ENCODE measurements at regions not wholly inside any gene's neighbourhood (a gene's known extent, or its start where the extent isn't known, plus 50 kb on each side); places are given as distances from the start of the nearest gene placed in this dataset.

- no peak for DNase-seq
These were observed 1378.1 kb upstream of the PRMT6 start for GRCh38 chr1:105678334-105678733.

GRCh38 chr1:105684714-105685113, 1371.8 kb upstream of the PRMT6 start:
- no peak for DNase-seq

GRCh38 chr1:105686026-105686425, 1370.4 kb upstream of the PRMT6 start:
- no peak for DNase-seq

GRCh38 chr1:105686874-105687690, 1369.4 kb upstream of the PRMT6 start:
- DNase-seq = no peak

- no peak for DNase-seq
These were observed 1355.8 kb upstream of the PRMT6 start for GRCh38 chr1:105700723-105701122.

GRCh38 chr1:105724286-105724685, 1332.2 kb upstream of the PRMT6 start:
- DNase-seq = no peak

- no peak for DNase-seq
These were observed 1325.8 kb upstream of the PRMT6 start for GRCh38 chr1:105730701-105731100.

GRCh38 chr1:105736349-105736748, 1320.1 kb upstream of the PRMT6 start:
- no peak for DNase-seq

GRCh38 chr1:105779727-105780126, 1276.7 kb upstream of the PRMT6 start:
- no peak for DNase-seq

GRCh38 chr1:105785021-105785420, 1271.5 kb upstream of the PRMT6 start:
- DNase-seq = no peak

- DNase-seq = peak; percentile 38
These were observed 1262.8 kb upstream of the PRMT6 start for GRCh38 chr1:105793536-105794146.

- DNase-seq = no peak
These were observed 1260.7 kb upstream of the PRMT6 start for GRCh38 chr1:105795741-105796140.

GRCh38 chr1:105830571-105831146, 1225.8 kb upstream of the PRMT6 start:
- DNase-seq = no peak

- no peak for DNase-seq
These were observed 1218.4 kb upstream of the PRMT6 start for GRCh38 chr1:105838071-105838470.

GRCh38 chr1:105865546-105865945, 1190.9 kb upstream of the PRMT6 start:
- DNase-seq = no peak

GRCh38 chr1:105872817-105873216, 1183.7 kb upstream of the PRMT6 start:
- no peak for DNase-seq

GRCh38 chr1:105874621-105875020, 1181.9 kb upstream of the PRMT6 start:
- DNase-seq = no peak

GRCh38 chr1:105886309-105886708, 1170.2 kb upstream of the PRMT6 start:
- DNase-seq = no peak

- no peak for DNase-seq
These were observed 1165.2 kb upstream of the PRMT6 start for GRCh38 chr1:105891308-105891707.

GRCh38 chr1:105894006-105894405, 1162.5 kb upstream of the PRMT6 start:
- DNase-seq = no peak

GRCh38 chr1:105909811-105910210, 1146.7 kb upstream of the PRMT6 start:
- DNase-seq = no peak

GRCh38 chr1:105914403-105914802, 1142.1 kb upstream of the PRMT6 start:
- DNase-seq = no peak

- DNase-seq = no peak
These were observed 1121.7 kb upstream of the PRMT6 start for GRCh38 chr1:105934806-105935205.

- no peak for DNase-seq
These were observed 1091.6 kb upstream of the PRMT6 start for GRCh38 chr1:105964879-105965278.
